Uterus (tissue), 3 donors: ENCODE measurements at regions not wholly inside any gene's neighbourhood (a gene's known extent, or its start where the extent isn't known, plus 50 kb on each side); places are given as distances from the start of the nearest gene placed in this dataset.

Experiments
- DNase-seq, 2 donors: peaks; one replicate each; pipeline ENCODE4 v3.0.0-alpha.2; 2019 to 2020
- H3K27ac ChIP-seq, 2 donors: fragments of 200-600 bp; sonication (generic); 1 replicate in 1 of 2; 2 replicates in 1 of 2; pipeline ENCODE4 v1.5.1; 2016 to 2018
- H3K27me3 ChIP-seq, 2 donors: fragments of 200-600 bp; sonication (generic); one replicate each; pipeline ENCODE4 v1.5.1; 2018 to 2019; ENCODE audit warnings: control low read depth in 1 of 2
- H3K36me3 ChIP-seq, 2 donors: fragments of 200-600 bp; sonication (generic); one replicate each; pipeline ENCODE4 v1.5.1; 2019; ENCODE audit warnings: control low read depth in 1 of 2
- H3K4me1 ChIP-seq, 2 donors: fragments of 200-600 bp; sonication (generic); one replicate each; pipeline ENCODE4 v1.5.1; 2018 to 2019; ENCODE audit warnings: control low read depth in 1 of 2
- H3K4me3 ChIP-seq, 2 donors: fragments of 200-600 bp; sonication (generic); 1 replicate in 1 of 2; 2 replicates in 1 of 2; pipeline ENCODE4 v1.5.1; 2018 to 2019; ENCODE audit warnings: mild to moderate bottlenecking in 1 of 2
- H3K9me3 ChIP-seq, 2 donors: fragments of 200-600 bp; sonication (generic); one replicate each; pipeline ENCODE4 v1.5.1; 2019; ENCODE audit warnings: control low read depth in 1 of 2
- POLR2A ChIP-seq, 2 donors: fragments of 450-650 bp; IDR thresholded peaks; one replicate each; pipeline ENCODE4 v1.6.1; 2016; ENCODE audit warnings: antibody characterized with exemption in 2 of 2, mild to moderate bottlenecking in 1 of 2, moderate library complexity in 1 of 2
- intact Hi-C: fragments of 100-400 bp; cut with DNase I; formaldehyde crosslinking; loops from one replicate; pipeline ENCODE4 v1.15.1; 2023; ENCODE audit warnings: low total_unique reads
- TF ChIP-seq, protein P1 (sequence below), 4 experiments: fragments of 200-600 bp in 2 of 4; fragments of 450-650 bp in 2 of 4; sonication (generic) in 2 of 4; IDR thresholded peaks; one replicate each; pipeline ENCODE4 v1.5.1; 2016 to 2019; ENCODE audit warnings: antibody characterized with exemption in 4 of 4, mild to moderate bottlenecking in 2 of 4, moderate library complexity in 1 of 4
- donor health status: DM: yes; HTN: yes; CAD: no.

DNA sequence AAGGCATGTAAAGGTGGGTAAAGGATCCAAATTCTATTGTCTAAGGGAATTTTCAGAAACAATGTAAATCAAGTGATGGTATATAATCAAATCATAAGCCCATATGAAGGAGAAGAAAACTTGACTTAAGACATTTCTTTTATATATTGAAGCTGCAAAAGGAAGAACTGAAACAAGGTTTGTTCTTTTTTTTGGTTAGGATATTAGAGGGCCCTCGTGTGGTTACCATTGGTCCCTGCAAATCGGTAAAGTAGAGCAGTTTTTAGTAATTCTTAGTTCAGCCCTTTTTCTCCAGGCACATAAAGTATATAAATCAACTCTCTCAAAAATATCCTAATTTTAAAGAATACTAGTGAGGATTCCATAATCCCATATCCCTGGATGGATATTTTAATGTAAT, 105.6 kb upstream of the STK17B start:
- H3K27ac ChIP-seq, result no peak overlapping the region
- H3K9me3 ChIP-seq, result no peaks in the 10 kb centered on the region
- intact Hi-C loops, result no loop called here
- no peak for DNase-seq
- no peaks in the 10 kb centered on the region for H3K36me3 ChIP-seq
- H3K4me3 ChIP-seq, result no peak overlapping the region
- no peaks in the 10 kb centered on the region for H3K27me3 ChIP-seq
- no peaks in the 10 kb centered on the region for H3K4me1 ChIP-seq
- TF ChIP-seq, protein P1, sequence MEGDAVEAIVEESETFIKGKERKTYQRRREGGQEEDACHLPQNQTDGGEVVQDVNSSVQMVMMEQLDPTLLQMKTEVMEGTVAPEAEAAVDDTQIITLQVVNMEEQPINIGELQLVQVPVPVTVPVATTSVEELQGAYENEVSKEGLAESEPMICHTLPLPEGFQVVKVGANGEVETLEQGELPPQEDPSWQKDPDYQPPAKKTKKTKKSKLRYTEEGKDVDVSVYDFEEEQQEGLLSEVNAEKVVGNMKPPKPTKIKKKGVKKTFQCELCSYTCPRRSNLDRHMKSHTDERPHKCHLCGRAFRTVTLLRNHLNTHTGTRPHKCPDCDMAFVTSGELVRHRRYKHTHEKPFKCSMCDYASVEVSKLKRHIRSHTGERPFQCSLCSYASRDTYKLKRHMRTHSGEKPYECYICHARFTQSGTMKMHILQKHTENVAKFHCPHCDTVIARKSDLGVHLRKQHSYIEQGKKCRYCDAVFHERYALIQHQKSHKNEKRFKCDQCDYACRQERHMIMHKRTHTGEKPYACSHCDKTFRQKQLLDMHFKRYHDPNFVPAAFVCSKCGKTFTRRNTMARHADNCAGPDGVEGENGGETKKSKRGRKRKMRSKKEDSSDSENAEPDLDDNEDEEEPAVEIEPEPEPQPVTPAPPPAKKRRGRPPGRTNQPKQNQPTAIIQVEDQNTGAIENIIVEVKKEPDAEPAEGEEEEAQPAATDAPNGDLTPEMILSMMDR (IDR thresholded peaks at IDR 0.05), result peak in 3 of 4 experiments; percentile 7 to 19 (median 12)
- no peak for TF ChIP-seq POLR2A (IDR thresholded peaks at IDR 0.05)

DNA sequence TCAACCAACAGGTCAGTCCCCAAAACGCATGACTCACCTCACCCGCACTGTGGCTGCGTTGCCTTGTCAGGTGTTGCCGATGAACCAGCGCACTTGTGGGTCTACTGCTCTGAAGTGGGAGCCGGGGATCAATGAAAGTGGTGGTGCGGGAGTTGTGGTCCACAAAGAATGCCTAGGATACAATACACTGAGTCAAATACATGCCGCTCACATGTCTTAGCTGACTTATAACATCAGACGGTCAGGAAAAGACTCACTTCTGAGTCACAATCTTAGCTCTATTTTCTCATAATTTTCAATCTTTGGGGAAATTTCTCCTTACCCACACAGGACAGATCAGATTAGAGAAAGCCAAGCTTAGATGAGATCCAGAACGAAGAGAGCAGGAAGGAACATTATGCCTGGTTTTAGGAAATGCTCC, 107.1 kb upstream of the STK17B start:
- Histone ChIP-seq H3K4me3 (no peak overlapping the region), H3K36me3 (no peaks in the 10 kb centered on the region), H3K27me3 (no peaks in the 10 kb centered on the region), H3K9me3 (no peaks in the 10 kb centered on the region), H3K4me1 (no peaks in the 10 kb centered on the region), H3K27ac (no peak overlapping the region)
- no peak for DNase-seq
- no peak for TF ChIP-seq POLR2A (IDR thresholded peaks at IDR 0.05)
- TF ChIP-seq, protein P1 (IDR thresholded peaks at IDR 0.05), result no peak
- intact Hi-C loops, result no loop called here

DNA sequence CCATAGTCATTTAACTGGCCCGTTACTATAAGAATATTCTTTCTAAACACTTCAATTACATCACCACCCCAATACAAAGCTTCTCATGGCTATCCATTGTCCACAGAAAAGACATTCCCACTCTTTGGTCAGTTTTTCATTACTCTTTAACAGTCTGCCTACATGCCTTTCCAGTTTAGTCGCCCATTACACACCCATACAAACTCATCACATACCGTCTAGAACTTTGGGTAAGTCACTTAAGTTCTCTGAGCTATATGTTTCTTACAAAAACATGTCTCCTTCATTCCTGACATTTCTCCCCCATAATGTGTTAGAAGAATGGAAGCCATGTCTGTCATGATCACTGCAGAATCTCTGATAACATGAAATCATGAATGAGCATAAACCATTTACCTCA, 108.2 kb upstream of the STK17B start:
- H3K4me3 ChIP-seq, result no peak overlapping the region
- no peaks in the 10 kb centered on the region for H3K36me3 ChIP-seq
- intact Hi-C loops, result no loop called here
- no peaks in the 10 kb centered on the region for H3K4me1 ChIP-seq
- no peaks in the 10 kb centered on the region for H3K27me3 ChIP-seq
- no peak overlapping the region for H3K27ac ChIP-seq
- no peak for TF ChIP-seq POLR2A (IDR thresholded peaks at IDR 0.05)
- TF ChIP-seq, protein P1 (IDR thresholded peaks at IDR 0.05), result no peak
- DNase-seq, result no peak
- H3K9me3 ChIP-seq, result no peaks in the 10 kb centered on the region

DNA sequence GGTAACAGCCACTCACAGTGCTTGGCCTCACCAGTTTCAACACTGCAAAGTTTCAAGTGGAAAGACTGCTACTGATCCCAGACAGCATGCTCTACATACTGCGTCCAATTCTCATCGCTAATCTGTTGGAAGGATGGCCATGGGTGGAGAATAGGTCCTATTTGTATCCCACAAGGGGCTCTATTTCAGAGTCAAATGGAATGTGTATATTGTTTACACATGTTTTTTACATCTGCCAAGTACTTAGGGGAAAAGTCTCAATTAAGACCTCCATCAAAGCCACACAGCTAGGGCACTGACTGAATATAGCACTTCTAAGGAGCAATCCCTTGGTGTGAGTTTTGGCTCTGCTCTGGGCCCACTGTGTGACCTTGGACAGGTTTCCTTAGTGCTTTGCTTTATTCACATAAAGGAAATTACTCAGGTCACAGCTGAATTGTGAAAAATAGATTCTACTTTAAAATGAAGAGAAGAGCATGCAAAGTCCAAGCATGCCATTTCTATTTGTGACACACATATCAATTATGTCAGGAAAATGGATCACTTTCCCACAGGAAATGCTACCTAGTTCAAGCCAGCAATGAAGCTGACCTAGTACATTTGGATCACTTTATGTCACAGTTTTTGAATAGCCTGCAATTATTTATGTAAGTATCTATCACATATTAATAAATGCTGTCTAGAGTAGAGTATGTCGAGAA, 112.9 kb upstream of the STK17B start:
- no peak for DNase-seq
- Histone ChIP-seq H3K36me3 (no peaks in the 10 kb centered on the region), H3K27me3 (no peaks in the 10 kb centered on the region), H3K9me3 (no peaks in the 10 kb centered on the region), H3K4me1 (no peaks in the 10 kb centered on the region), H3K27ac (no peak overlapping the region), H3K4me3 (no peak overlapping the region)
- TF ChIP-seq POLR2A (IDR thresholded peaks at IDR 0.05), result no peak
- TF ChIP-seq, protein P1 (IDR thresholded peaks at IDR 0.05), result no peak
- intact Hi-C loops, result no loop called here

DNA sequence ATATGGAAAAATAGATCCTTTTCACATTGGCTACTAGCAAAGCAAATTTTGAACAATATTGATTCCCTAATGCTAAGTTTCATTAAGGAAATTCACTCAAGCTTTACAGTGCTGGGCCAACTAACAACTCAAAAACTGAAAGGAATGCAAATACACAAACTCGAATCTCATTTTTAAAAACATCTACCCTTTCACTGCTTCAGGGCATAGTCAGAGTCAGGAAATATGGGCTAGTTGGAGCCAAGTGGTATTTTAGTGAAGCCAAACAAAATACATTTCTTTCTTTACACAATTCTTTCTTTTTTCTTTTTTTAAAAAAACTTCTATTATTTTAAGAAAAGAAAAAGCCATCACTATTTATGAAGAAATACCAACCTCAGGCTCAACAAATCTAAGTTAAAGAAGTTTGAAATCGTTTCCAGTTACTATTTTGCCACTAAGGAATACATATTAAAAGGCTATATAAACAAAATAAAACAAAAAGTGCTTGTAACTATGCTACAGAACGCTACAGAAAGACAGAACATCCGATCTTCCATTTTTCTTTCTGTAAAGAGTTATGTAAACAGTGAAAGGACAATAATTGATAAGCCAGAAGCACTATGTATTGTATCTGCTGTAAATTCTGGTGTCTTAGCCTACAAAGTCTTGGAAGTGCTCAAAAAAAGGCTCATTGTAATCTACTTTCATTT, 113.6 kb upstream of the STK17B start:
- Histone ChIP-seq H3K27me3 (no peaks in the 10 kb centered on the region), H3K27ac (no peak overlapping the region), H3K36me3 (no peaks in the 10 kb centered on the region), H3K9me3 (no peaks in the 10 kb centered on the region), H3K4me3 (no peak overlapping the region), H3K4me1 (no peaks in the 10 kb centered on the region)
- no peak for DNase-seq
- intact Hi-C loops, result no loop called here
- TF ChIP-seq, protein P1 (IDR thresholded peaks at IDR 0.05), result no peak
- no peak for TF ChIP-seq POLR2A (IDR thresholded peaks at IDR 0.05)
